ENCODE measurements at regions not wholly inside any gene's neighbourhood (a gene's known extent, or its start where the extent isn't known, plus 50 kb on each side); places are given as distances from the start of the nearest gene placed in this dataset.

GRCh38 chr4:4787421-4787820 is 72.0 kb upstream of the MSX1 start:
- Histone ChIP-seq H3K27me3 (ENCODE audit: control insufficient read depth, insufficient read depth, low read length) (peaks cover 5% of the 10 kb centered on the region), H3K4me3 (ENCODE audit: low read length) (no peak overlapping the region), H3K27ac (ENCODE audit: low read length) (no peak overlapping the region), H3K4me1 (ENCODE audit: control insufficient read depth, insufficient read depth, low read length) (no peaks in the 10 kb centered on the region), H3K36me3 (ENCODE audit: control insufficient read depth, insufficient read depth, low read length) (no peaks in the 10 kb centered on the region), H3K9me3 (replicated peaks; ENCODE audit: control insufficient read depth, low read depth, low read length) (peaks cover 14% of the 10 kb centered on the region)
- 80% methylated on average over 1 of the region's 3 CpGs for WGBS (ENCODE audit: insufficient coverage)
- DNase-seq: no peak

GRCh38 chr4:4784379-4784778 is 75.1 kb upstream of the MSX1 start:
- peaks cover 13% of the 10 kb centered on the region for H3K27me3 ChIP-seq (ENCODE audit: control insufficient read depth, insufficient read depth, low read length)
- H3K27ac ChIP-seq (ENCODE audit: low read length): no peak overlapping the region
- no peak overlapping the region for H3K4me3 ChIP-seq (ENCODE audit: low read length)
- peaks cover 14% of the 10 kb centered on the region for H3K9me3 ChIP-seq (replicated peaks; ENCODE audit: control insufficient read depth, low read depth, low read length)
- no peak for DNase-seq
- H3K4me1 ChIP-seq (ENCODE audit: control insufficient read depth, insufficient read depth, low read length): no peaks in the 10 kb centered on the region
- 25% methylated on average over 2 of the region's 5 CpGs for WGBS (ENCODE audit: insufficient coverage)
- H3K36me3 ChIP-seq (ENCODE audit: control insufficient read depth, insufficient read depth, low read length): no peaks in the 10 kb centered on the region

GRCh38 chr4:4783847-4784246 is 75.6 kb upstream of the MSX1 start:
- H3K36me3 ChIP-seq (ENCODE audit: control insufficient read depth, insufficient read depth, low read length): no peaks in the 10 kb centered on the region
- H3K27ac ChIP-seq (ENCODE audit: low read length): no peak overlapping the region
- DNase-seq: no peak
- no peak overlapping the region for H3K4me3 ChIP-seq (ENCODE audit: low read length)
- WGBS (ENCODE audit: insufficient coverage): 43% methylated on average over 6 of the region's 8 CpGs
- no peaks in the 10 kb centered on the region for H3K4me1 ChIP-seq (ENCODE audit: control insufficient read depth, insufficient read depth, low read length)
- H3K9me3 ChIP-seq (replicated peaks; ENCODE audit: control insufficient read depth, low read depth, low read length): peaks cover 10% of the 10 kb centered on the region
- peaks cover 13% of the 10 kb centered on the region for H3K27me3 ChIP-seq (ENCODE audit: control insufficient read depth, insufficient read depth, low read length)

- no peak overlapping the region for H3K27ac ChIP-seq (ENCODE audit: low read length)
- no peak overlapping the region for H3K4me3 ChIP-seq (ENCODE audit: low read length)
- no peak for DNase-seq
- H3K9me3 ChIP-seq (replicated peaks; ENCODE audit: control insufficient read depth, low read depth, low read length): peaks cover 4% of the 10 kb centered on the region
- WGBS (ENCODE audit: insufficient coverage): 63% methylated on average over 2 of the region's 8 CpGs
- no peaks in the 10 kb centered on the region for H3K36me3 ChIP-seq (ENCODE audit: control insufficient read depth, insufficient read depth, low read length)
- H3K27me3 ChIP-seq (ENCODE audit: control insufficient read depth, insufficient read depth, low read length): peaks cover 13% of the 10 kb centered on the region
- no peaks in the 10 kb centered on the region for H3K4me1 ChIP-seq (ENCODE audit: control insufficient read depth, insufficient read depth, low read length)
Observed at GRCh38 chr4:4782969-4783368, 76.5 kb upstream of the MSX1 start.

GRCh38 chr4:4781936-4782707 is 77.3 kb upstream of the MSX1 start:
- Histone ChIP-seq H3K9me3 (replicated peaks; ENCODE audit: control insufficient read depth, low read depth, low read length) (peaks cover 4% of the 10 kb centered on the region), H3K27me3 (ENCODE audit: control insufficient read depth, insufficient read depth, low read length) (peaks cover 13% of the 10 kb centered on the region), H3K4me3 (ENCODE audit: low read length) (no peak overlapping the region), H3K4me1 (ENCODE audit: control insufficient read depth, insufficient read depth, low read length) (no peaks in the 10 kb centered on the region), H3K36me3 (ENCODE audit: control insufficient read depth, insufficient read depth, low read length) (no peaks in the 10 kb centered on the region), H3K27ac (ENCODE audit: low read length) (no peak overlapping the region)
- peak; percentile 38 for DNase-seq
- 11% methylated on average over 7 of the region's 14 CpGs for whole genome bisulfite sequencing (ENCODE audit: insufficient coverage)

- Histone ChIP-seq H3K9me3 (replicated peaks; ENCODE audit: control insufficient read depth, low read depth, low read length) (peaks cover 4% of the 10 kb centered on the region), H3K27me3 (ENCODE audit: control insufficient read depth, insufficient read depth, low read length) (peaks cover 13% of the 10 kb centered on the region), H3K27ac (ENCODE audit: low read length) (no peak overlapping the region), H3K4me3 (ENCODE audit: low read length) (no peak overlapping the region), H3K36me3 (ENCODE audit: control insufficient read depth, insufficient read depth, low read length) (no peaks in the 10 kb centered on the region), H3K4me1 (ENCODE audit: control insufficient read depth, insufficient read depth, low read length) (no peaks in the 10 kb centered on the region)
- DNase-seq: peak; percentile 16
- WGBS (ENCODE audit: insufficient coverage): 65% methylated on average over 3 of the region's 6 CpGs
Observed at GRCh38 chr4:4780729-4781244, 78.7 kb upstream of the MSX1 start.

GRCh38 chr4:4779486-4779885 is 80.0 kb upstream of the MSX1 start:
- DNase-seq: no peak
- 78% methylated on average over 5 of the region's 8 CpGs for WGBS (ENCODE audit: insufficient coverage)
- H3K4me3 ChIP-seq (ENCODE audit: low read length): no peak overlapping the region

GRCh38 chr4:4779054-4779453 is 80.4 kb upstream of the MSX1 start:
- WGBS (ENCODE audit: insufficient coverage): 64% methylated on average over 1 of the region's 2 CpGs
- H3K27me3 ChIP-seq (ENCODE audit: control insufficient read depth, insufficient read depth, low read length): peaks cover 11% of the 10 kb centered on the region

More at GRCh38 chr4:4779486-4779885, 80.0 kb upstream of the MSX1 start:
- H3K27me3 ChIP-seq (ENCODE audit: control insufficient read depth, insufficient read depth, low read length): peaks cover 13% of the 10 kb centered on the region
- no peak overlapping the region for H3K27ac ChIP-seq (ENCODE audit: low read length)
- H3K36me3 ChIP-seq (ENCODE audit: control insufficient read depth, insufficient read depth, low read length): no peaks in the 10 kb centered on the region
- H3K4me1 ChIP-seq (ENCODE audit: control insufficient read depth, insufficient read depth, low read length): no peaks in the 10 kb centered on the region
- H3K9me3 ChIP-seq (replicated peaks; ENCODE audit: control insufficient read depth, low read depth, low read length): peaks cover 4% of the 10 kb centered on the region

GRCh38 chr4:4778554-4778953 is 80.9 kb upstream of the MSX1 start:
- Histone ChIP-seq H3K27me3 (ENCODE audit: control insufficient read depth, insufficient read depth, low read length) (peaks cover 11% of the 10 kb centered on the region), H3K36me3 (ENCODE audit: control insufficient read depth, insufficient read depth, low read length) (no peaks in the 10 kb centered on the region), H3K4me3 (ENCODE audit: low read length) (no peak overlapping the region), H3K27ac (ENCODE audit: low read length) (no peak overlapping the region), H3K4me1 (ENCODE audit: control insufficient read depth, insufficient read depth, low read length) (no peaks in the 10 kb centered on the region), H3K9me3 (replicated peaks; ENCODE audit: control insufficient read depth, low read depth, low read length) (peaks cover 4% of the 10 kb centered on the region)
- no peak for DNase-seq
- WGBS (ENCODE audit: insufficient coverage): 95% methylated on average over 3 of the region's 4 CpGs

More at GRCh38 chr4:4779054-4779453, 80.4 kb upstream of the MSX1 start:
- no peaks in the 10 kb centered on the region for H3K4me1 ChIP-seq (ENCODE audit: control insufficient read depth, insufficient read depth, low read length)
- H3K27ac ChIP-seq (ENCODE audit: low read length): no peak overlapping the region
- H3K36me3 ChIP-seq (ENCODE audit: control insufficient read depth, insufficient read depth, low read length): no peaks in the 10 kb centered on the region
- no peak overlapping the region for H3K4me3 ChIP-seq (ENCODE audit: low read length)
- peaks cover 4% of the 10 kb centered on the region for H3K9me3 ChIP-seq (replicated peaks; ENCODE audit: control insufficient read depth, low read depth, low read length)
- no peak for DNase-seq

- Histone ChIP-seq H3K4me3 (ENCODE audit: low read length) (no peak overlapping the region), H3K27me3 (ENCODE audit: control insufficient read depth, insufficient read depth, low read length) (peaks cover 7% of the 10 kb centered on the region), H3K27ac (ENCODE audit: low read length) (no peak overlapping the region), H3K4me1 (ENCODE audit: control insufficient read depth, insufficient read depth, low read length) (no peaks in the 10 kb centered on the region), H3K9me3 (replicated peaks; ENCODE audit: control insufficient read depth, low read depth, low read length) (peaks cover 4% of the 10 kb centered on the region), H3K36me3 (ENCODE audit: control insufficient read depth, insufficient read depth, low read length) (no peaks in the 10 kb centered on the region)
- WGBS (ENCODE audit: insufficient coverage): 69% methylated on average over 7 of the region's 7 CpGs
- no peak for DNase-seq
Observed at GRCh38 chr4:4776934-4777333, 82.5 kb upstream of the MSX1 start.
